Hematopoietic multipotent progenitor cell (in vitro differentiated cells): ENCODE measurements at regions not wholly inside any gene's neighbourhood (a gene's known extent, or its start where the extent isn't known, plus 50 kb on each side); places are given as distances from the start of the nearest gene placed in this dataset.
"Not testable (repeated sequence)": the region's sequence is repeated elsewhere in the genome, so short reads cannot be mapped to it uniquely, and the experiment has no call there.

Experiments used
- DNase-seq, 3 donors: peaks; one replicate each; pipeline ENCODE4 v3.0.0-alpha.2; 2011 to 2015; ENCODE audit warnings: low read depth in 2 of 3, low spot score in 2 of 3

DNA sequence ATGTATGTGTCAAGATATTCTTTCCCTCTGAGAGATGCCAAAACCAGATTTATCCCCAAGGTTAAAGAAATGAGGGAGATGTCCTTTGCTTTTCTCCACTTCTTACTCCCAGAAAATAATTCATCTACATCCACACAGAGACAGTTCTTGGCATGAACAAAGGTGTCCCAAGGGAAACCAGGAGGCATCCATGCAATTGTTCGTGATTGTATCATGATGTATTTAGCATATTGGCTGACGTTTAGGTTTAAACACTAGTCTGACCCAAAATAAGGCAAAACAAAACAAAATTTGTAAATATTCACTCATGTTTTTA is 223.9 kb downstream of the C7orf25 start:
- no peak for DNase-seq

DNA sequence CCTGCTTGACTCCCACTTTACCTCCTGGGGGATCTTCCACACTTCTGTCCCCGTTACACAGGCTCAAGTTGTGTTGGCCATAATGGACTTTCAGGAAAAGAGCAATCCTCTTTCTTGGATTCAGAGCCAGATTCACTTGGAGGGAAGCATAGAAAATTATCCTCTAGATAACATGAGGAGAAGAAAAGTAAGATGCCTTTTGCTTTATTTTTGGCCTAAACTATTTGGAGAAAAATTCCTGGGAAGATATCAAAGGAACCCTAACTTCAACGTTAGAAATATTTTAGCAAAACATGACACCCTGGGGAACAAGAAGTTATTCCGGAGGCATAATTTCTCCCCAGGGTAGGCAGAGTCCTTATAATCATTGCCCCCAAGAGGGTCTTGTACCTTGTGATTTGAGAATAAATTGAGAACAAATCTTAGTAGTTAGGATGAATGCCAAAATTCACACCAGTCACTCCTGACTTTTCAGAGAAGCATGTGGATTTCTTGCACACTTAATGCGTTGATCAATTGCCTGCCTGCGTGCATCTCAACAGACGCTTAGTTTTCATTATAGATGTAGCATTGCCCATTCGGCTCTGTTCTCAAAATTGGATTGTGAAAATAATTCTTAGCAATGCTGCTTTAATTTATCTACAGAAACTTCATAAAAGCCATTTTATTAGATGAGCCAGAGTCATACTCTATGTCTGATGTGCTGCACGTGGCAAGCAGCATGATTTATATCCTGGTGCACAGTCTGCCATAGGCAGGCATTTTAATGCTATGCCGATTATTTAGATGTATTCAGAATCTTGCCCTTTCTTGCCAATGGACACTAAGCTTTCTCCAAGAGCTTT is 224.4 kb downstream of the C7orf25 start:
- no peak for DNase-seq

DNA sequence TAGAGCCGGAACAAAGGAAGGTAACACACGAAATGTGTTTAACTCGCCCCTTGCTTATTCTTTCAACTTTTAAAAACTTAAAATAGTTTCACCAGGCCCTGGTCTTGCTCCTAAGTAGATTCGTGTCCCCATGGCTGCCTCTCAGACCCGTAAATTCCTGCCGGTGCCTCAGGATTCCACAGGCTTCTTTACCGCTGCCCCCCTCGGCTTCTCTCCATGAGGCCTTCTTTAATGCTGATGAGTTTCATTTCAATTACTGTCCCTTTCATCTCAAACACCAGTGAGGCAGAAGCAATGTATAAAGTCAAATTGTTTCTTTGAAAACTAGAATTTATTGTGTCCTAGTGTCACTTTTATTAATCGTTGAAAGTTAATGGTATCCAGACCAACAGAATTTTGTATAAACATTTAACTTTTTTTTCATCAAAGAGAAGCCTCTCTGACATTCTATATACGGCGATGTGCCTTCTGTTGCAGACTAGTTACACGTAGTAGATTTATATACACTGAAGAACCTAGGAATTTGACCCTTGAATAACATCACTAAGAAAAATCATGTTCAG is 225.2 kb downstream of the C7orf25 start:
- no peak for DNase-seq

DNA sequence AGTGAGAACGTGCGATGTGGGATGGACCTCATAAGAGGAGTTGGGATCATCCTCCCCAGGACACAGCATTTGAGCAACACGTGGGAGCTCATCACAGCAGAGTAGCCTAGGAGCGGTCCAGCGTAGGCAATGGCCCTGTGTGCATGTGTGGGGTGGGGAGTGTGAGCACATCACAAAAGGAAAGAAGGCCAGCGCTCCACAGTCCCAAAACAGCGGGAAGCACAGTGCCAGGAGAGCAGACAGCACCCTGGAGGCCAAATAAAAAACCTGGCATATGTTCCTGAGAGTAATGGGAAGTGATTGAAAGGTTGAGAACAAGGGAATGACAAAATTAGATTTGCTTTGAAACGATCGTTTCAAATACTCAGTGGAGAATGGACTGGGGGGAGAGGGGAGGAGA is 226.0 kb downstream of the C7orf25 start:
- no peak for DNase-seq

DNA sequence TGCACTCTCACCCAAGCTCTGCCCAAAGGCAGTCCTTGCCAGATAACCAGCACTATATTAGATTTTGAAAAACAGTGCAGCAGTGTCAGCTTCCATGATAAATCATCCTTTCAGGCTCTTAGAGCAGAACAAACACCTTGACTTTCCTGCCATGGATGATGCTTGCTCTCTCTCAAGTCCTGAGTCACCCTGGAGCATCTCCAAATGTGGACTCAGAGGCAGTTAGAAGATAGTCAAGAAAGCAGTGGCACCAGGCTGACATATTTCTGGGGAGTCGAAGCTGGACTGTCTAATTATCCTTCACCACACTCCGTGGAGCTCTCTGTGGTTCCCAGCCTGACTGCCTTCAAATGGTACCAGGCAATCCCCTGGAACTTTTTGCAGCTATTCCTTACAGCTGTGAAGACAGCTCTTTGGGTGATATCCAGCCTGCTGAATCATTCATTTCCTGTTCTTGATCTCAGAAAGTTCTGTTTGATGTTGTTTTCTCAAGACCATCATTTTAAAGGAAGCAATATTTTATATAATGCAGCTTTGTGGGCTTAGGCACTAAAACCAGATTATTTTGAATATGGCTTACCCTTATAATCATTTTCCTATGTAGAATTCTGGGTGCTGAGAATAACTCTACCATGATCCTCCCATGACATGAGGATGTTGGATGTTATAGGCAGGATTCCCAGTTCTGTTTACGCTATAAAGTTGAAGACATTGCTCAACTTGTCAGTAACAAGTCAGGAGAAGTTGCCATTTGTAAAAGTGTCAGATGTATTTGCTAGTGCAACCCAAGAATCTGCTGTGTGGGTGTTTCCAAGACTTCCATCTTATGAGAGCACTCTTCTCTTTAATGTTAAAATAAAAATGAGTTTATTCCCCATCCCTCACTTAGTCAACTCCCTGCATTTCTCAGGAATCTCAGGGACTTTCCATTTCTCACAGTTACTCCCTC is 233.8 kb downstream of the C7orf25 start:
- DNase-seq = peak in 2 of 3 donors; percentile 9 to 25

DNA sequence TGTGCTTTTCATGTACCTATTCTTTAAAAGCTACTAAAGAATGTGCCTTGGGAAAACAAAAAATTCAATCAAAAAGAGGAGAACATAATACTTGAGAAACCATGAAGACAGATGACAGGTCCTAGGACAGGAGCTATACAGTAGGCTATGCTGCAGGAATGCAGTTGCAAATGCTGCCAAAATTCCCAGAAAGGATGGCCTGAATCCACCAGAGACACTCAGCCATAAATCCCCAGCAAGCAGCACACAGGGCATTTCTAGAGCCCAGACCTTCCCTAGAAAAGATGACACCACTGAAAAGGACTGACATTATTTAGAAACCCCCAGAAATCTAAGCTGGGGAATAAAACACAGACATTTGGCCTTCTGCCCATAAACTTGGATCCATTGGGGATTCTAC is 237.3 kb downstream of the C7orf25 start:
- DNase-seq = no peak

DNA sequence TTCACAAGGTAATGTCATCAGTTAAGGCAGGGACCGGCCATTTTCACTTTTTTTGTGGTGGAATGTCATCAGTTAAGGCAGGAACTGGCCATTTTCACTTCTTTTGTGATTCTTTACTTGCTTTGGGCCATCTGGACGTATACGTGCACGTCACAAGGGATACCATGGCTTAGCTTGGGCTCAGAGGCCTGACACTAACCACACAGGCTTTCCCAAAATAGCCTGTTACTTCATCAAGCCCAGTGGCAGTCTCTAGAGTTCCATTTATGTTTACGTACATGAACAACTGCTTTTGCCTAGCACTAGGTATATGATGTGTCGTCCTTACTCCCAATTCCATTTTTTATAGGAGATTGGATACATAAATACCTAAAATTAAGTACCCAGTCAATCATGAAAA is 237.9 kb downstream of the C7orf25 start:
- DNase-seq = no peak

DNA sequence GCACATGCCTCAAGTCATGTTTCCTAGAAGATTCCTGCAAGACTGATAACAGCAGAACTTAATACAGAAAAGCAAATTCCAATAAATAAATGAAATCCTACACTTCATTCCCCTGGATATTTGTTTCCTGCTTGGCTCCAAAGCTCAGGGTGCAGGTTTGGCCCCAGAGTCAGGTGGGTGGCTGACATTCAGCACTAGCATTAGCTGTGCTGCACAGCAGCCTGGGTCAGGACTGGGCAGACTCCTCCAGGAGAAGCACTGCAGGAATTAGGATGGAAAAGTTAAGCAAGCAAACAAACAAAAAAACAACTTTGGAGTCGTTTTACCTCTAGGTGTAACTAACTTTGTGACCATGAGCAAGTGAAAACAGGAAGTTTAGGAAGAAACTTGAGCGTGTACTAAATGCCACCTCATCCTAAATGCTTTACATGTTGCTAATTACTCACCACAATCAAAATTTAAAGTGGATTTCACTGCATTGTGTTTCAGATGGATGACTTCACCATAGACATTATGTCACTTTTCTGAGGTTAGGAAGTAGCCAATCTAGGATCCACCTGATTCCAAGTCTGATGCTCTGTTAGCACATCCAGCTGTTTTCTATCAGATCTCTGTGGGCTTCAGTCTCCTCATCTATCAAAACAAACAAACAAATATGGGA is 239.4 kb downstream of the C7orf25 start:
- no peak for DNase-seq

DNA sequence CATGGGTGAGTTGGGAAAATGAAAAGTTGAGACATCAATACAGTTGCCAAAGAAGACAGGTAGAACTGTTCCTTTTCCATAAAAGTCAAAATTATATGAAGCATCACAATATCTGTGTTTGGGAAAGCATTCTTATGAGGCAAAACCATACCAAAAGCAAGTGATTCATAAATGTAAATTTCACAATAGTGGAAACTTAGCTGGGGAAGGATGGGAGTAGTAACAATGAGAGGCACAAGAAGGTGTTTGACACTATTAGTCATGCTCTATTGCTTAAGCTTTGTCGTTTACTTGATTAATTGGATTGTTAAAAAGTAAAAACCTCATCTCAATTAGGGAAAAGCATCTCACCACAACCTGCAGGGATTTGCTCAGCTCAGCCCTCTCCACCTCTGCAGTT is 240.2 kb downstream of the C7orf25 start:
- DNase-seq = no peak

DNA sequence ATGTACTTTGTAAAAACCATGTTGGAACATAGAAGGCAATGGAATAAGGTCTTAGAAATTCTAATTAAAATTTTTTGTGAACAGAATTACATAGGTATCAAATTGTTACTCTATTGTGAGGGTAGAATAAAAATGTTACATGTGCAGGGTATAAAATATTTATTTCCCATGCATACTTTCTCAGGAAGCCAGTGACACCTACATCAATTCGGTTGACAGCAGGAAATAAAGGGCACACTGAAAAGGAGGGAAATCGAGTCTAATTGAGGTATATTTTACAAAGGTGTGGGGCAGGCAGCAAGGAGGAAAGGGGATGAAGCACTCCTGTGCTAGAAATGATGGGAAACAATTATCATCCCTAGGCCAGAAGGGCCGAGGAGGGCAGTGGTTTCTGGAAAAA is 244.9 kb downstream of the C7orf25 start:
- DNase-seq = no peak

DNA sequence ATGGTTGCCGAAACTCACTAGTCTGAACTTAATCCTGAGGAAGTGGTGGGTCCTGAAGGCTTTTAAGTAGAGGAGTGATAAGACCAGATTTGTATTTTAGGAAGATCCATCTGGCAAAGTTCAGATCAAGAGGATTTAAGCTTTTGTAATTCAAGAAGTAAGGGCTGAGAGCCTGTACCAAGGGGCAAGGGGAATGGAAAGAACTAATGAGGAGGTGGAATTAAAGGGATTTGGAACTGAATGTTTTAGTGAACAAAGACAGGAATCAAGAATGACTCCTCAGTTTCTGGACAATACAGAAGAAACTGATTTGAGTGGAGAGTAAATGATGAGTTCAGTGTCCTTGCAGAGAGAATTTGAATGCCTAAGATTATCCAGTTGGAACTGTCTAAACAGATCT is 249.0 kb downstream of the C7orf25 start:
- DNase-seq = no peak

DNA sequence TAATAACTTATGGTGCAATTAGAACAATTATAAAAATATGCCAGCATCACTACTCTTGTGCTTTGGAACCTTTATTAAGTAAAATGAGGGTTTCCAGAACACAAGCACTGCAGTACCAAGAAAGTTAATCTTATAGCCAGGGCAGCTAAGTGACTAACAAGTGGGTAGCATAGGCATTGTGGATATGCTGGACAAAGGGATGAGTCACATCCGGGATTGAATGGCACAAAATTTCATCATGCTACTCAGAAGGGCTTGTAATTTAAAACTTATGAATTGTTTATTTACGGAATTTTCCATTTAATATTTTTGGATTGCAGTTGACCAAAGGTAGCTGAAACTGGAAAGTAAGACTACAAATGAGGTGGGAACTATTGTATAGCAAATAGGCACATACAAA is 250.6 kb downstream of the C7orf25 start:
- DNase-seq = no peak

DNA sequence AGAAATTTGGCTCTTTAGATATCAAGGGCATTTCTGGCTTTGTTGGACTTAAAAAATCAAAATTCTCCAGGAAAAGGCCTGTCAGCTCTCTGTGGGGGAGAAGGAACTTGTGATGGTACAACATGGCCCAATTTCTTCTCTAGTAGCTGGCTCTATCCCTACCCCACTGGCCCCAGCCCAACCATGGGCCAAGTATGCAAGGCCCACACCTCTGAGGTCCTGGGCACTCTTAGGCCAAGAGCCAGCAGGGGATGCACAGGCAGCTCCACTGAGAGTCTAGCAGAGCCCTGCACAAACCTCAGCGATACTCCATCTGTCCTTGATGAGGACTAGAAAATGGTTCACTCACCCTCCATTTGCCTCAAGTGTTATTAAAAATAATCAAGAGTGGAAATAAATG is 261.2 kb downstream of the C7orf25 start:
- DNase-seq = no peak

DNA sequence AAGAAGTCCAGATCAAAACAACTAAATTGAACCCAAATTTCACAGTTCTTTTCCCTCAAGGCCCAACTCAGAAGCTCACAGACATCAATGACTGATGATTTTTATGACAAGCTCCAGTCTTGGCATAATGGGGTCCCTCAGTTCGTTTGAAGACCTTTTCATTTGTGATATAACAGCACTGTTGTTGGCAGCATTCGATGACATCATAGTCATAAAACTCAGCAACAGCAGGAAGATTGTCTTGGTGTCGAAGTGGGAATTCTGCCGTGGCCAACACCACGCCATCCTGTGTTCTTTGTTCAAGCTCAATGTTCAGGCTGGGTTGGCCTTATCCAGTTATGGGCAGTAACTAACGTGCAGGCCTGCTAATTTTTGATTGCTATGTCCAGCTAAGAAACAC is 261.7 kb downstream of the C7orf25 start:
- no peak for DNase-seq

DNA sequence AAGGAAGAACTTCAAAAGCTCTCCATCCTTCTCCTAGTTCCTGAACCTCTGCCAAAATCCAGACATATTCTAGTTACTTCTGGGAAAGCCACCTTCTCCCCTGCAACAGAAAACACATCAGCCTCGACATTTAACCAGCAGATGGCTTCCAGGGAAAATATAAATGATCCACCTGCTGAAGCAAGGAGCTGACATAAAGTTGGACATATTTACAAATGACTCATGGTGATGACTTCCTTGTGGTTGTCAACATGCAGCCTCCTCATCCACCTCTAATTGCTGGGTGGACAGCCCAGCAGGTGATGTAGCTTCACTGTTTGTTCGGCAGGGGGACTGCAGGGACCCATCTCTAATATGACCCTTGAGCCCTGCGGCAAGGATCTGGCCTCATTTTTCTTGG is 266.0 kb downstream of the C7orf25 start:
- DNase-seq = no peak

DNA sequence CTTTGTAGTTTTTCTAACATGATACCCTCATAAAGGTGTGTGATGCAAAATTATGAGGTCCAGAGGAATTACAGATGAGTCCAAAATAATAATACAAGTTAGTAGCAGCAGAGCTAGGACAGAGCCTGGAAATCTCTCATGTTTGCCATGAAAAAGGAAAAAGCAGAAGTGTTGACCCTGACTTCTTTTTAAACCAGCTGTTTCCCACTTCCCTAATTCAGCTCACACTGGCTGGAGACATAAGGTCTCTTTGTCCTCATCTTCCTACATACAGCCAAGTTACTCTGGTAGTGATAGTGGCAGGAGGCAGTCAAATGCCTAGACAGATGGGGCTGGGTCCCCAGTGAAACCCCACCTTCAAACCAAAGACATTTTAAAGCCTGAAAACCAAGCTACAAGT is 269.2 kb downstream of the C7orf25 start:
- no peak for DNase-seq

DNA sequence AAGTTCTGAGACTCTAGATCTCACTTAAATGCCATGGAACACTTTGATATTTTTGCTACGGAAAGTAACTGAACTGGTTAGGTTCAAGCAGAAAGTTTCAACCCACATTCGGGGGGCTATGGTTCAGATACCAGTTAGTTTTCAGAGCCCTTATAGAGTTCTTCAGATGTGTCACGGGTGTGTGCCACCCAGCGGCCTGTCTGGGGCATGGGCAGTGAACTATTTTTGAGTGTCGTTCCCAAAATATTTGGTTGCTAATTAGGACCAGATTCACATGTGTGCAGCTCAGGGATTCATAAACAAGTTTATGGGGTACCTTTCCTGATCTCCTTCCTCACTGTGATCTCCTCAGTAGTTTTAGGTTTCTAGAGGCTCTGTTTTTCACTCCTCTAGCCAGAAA is 271.9 kb downstream of the C7orf25 start:
- no peak for DNase-seq

DNA sequence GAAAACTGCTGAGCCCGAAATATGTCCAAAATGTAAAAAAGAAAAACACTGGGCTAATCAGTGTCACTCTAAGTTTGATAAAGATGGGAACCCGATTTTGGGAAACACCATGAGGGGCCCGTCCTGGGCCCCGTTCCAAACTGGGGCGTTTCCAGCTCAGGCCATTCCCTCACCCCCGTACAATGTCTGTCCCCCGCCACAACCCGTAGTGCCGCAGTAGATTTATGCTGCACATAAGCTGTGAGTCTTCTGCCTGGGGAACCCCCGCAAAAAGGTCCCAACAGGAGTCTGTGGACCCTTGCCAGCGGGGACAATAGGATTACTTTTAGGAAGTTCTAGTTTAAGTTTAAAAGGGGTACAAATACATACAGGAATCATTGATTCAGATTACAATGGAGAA is 275.5 kb downstream of the C7orf25 start:
- not testable (repeated sequence) for DNase-seq

DNA sequence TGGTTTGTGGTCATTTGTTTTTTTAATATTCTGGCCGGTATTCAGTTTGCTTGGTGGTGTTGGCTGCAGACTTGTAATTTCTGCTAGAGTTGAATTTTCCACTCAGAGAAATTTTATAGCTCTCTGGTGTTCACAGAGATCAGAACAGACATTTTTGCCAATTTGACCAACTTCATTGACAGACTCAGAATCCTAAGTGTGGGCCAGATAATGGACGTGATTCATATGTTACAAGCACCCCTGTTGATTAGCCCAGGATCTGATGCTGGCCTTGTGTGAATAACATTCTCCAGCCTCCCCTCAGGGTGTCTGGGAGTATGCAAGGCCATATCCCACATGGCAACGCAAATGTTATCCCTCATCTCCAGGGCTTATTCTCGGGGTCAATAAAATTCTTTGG is 283.8 kb downstream of the C7orf25 start:
- DNase-seq = no peak

DNA sequence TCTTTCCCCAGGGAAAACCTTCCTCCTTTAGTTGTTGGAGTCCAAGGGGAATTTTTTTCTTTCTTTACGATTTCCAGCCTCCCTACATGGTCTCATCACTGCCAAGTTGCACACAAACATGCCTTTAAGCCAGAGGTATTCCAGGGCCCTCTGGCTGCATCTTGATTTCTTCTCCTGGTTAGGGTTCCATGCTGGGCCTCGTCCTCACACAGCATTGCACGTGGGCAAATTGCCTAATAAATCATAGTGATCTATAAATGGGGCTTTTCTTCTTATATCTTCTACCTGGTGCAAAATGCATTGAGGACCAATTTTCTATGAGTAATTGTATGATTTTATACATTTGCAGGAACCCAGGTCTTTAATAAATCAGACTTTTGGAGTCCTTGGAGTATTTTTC is 284.2 kb downstream of the C7orf25 start:
- no peak for DNase-seq

DNA sequence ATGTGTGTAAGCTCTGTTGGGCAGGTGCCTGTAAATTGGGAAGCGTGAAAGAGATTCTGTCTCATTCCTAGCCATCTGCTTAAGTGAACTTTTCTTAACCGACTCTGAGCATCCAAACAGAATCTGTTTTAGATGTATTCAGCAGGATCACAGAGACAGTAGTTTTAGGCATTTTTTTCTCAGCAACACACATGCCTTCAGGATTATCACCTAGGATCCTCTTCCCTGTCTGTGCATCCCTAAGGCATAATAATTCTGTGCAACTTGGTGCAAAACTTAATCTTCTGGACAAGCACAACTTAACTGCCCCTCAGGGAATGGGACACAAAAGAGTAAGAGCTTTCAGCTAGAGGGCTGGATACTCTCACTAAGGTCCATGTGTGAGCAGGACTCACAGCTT is 284.8 kb downstream of the C7orf25 start:
- no peak for DNase-seq
